ENCODE measurements at regions not wholly inside any gene's neighbourhood (a gene's known extent, or its start where the extent isn't known, plus 50 kb on each side); places are given as distances from the start of the nearest gene placed in this dataset.

- Histone ChIP-seq H3K9ac (ENCODE audit: low read depth, low read length, poor library complexity) (no peak overlapping the region), H3K27me3 (ENCODE audit: control insufficient read depth in 3 of 3, insufficient read depth in 3 of 3, low read depth in 1 of 3, low read length in 3 of 3) (no peaks in the 10 kb centered on the region), H3K79me1 (ENCODE audit: low read depth, low read length) (no peaks in the 10 kb centered on the region), H3K4me2 (ENCODE audit: insufficient read depth, low read length, poor library complexity, severe bottlenecking) (no peak overlapping the region), H2BK120ac (ENCODE audit: low read depth, low read length) (no peak overlapping the region), H3K9me3 (replicated peaks in 1 of 2; ENCODE audit: control insufficient read depth in 2 of 2, insufficient read depth in 1 of 2, low read depth in 1 of 2, low read length in 2 of 2) (no peaks in the 10 kb centered on the region), H3K23ac (ENCODE audit: low read depth, low read length, poor library complexity) (no peak overlapping the region), H3K18ac (ENCODE audit: low read length) (no peak overlapping the region), H3K27ac (replicated peaks; ENCODE audit: low read length) (no peak overlapping the region), H4K91ac (ENCODE audit: low read depth, low read length, poor library complexity) (no peak overlapping the region), H2BK5ac (ENCODE audit: low read length) (no peak overlapping the region), H3K4ac (ENCODE audit: low read length) (no peak overlapping the region), H3K14ac (ENCODE audit: low read length) (no peak overlapping the region), H3K4me1 (ENCODE audit: control insufficient read depth in 2 of 2, insufficient read depth in 1 of 2, low read depth in 1 of 2, low read length in 2 of 2) (peaks cover 11 to 28% of the 10 kb centered on the region in 2 donors), H2BK15ac (ENCODE audit: low read length) (no peak overlapping the region), H2AFZ (ENCODE audit: low read length) (peak overlapping the region; percentile 15), H3K36me3 (replicated peaks in 1 of 2; ENCODE audit: control insufficient read depth in 2 of 2, insufficient read depth in 2 of 2, low read length in 2 of 2) (no peaks in the 10 kb centered on the region), H3K4me3 (ENCODE audit: low read length in 2 of 2) (no peak overlapping the region), H4K8ac (ENCODE audit: low read depth, low read length) (no peak overlapping the region), H2AK5ac (ENCODE audit: low read depth, low read length) (no peak overlapping the region), H2BK12ac (ENCODE audit: low read length) (no peak overlapping the region)
- no peak for DNase-seq (ENCODE audit: low spot score)
- no CpG with 5 or more reads among the region's 4 CpGs for WGBS, 2 donors (ENCODE audit: extremely low coverage in 2 of 2, insufficient read length in 2 of 2, insufficient replicate concordance in 1 of 2)
Measured at GRCh38 chr14:58788655-58789503, 151.1 kb downstream of the DACT1 start.

- Histone ChIP-seq H3K27ac (replicated peaks; ENCODE audit: low read length) (no peak overlapping the region), H4K91ac (ENCODE audit: low read depth, low read length, poor library complexity) (no peak overlapping the region), H2BK120ac (ENCODE audit: low read depth, low read length) (no peak overlapping the region), H2AFZ (ENCODE audit: low read length) (peak overlapping the region; percentile 39), H3K36me3 (replicated peaks in 1 of 2; ENCODE audit: control insufficient read depth in 2 of 2, insufficient read depth in 2 of 2, low read length in 2 of 2) (no peaks in the 10 kb centered on the region), H3K4me3 (ENCODE audit: low read length in 2 of 2) (no peak overlapping the region), H3K23ac (ENCODE audit: low read depth, low read length, poor library complexity) (no peak overlapping the region), H3K14ac (ENCODE audit: low read length) (no peak overlapping the region), H2BK12ac (ENCODE audit: low read length) (no peak overlapping the region), H3K27me3 (ENCODE audit: control insufficient read depth in 3 of 3, insufficient read depth in 3 of 3, low read depth in 1 of 3, low read length in 3 of 3) (no peaks in the 10 kb centered on the region), H3K4me2 (ENCODE audit: insufficient read depth, low read length, poor library complexity, severe bottlenecking) (no peak overlapping the region), H3K9me3 (replicated peaks in 1 of 2; ENCODE audit: control insufficient read depth in 2 of 2, insufficient read depth in 1 of 2, low read depth in 1 of 2, low read length in 2 of 2) (no peaks in the 10 kb centered on the region), H3K4ac (ENCODE audit: low read length) (no peak overlapping the region), H2BK5ac (ENCODE audit: low read length) (no peak overlapping the region), H3K4me1 (ENCODE audit: control insufficient read depth in 2 of 2, insufficient read depth in 1 of 2, low read depth in 1 of 2, low read length in 2 of 2) (peaks cover 11 to 28% of the 10 kb centered on the region in 2 donors), H4K8ac (ENCODE audit: low read depth, low read length) (no peak overlapping the region), H3K79me1 (ENCODE audit: low read depth, low read length) (no peaks in the 10 kb centered on the region), H3K9ac (ENCODE audit: low read depth, low read length, poor library complexity) (no peak overlapping the region), H3K18ac (ENCODE audit: low read length) (no peak overlapping the region), H2AK5ac (ENCODE audit: low read depth, low read length) (no peak overlapping the region), H2BK15ac (ENCODE audit: low read length) (no peak overlapping the region)
- DNase-seq (ENCODE audit: low spot score), result no peak
- no CpG with 5 or more reads among the region's 4 CpGs for WGBS, 2 donors (ENCODE audit: extremely low coverage in 2 of 2, insufficient read length in 2 of 2, insufficient replicate concordance in 1 of 2)
Measured at GRCh38 chr14:58789736-58790135, 152.0 kb downstream of the DACT1 start.

- Histone ChIP-seq H2BK15ac (ENCODE audit: low read length) (no peak overlapping the region), H2AK5ac (ENCODE audit: low read depth, low read length) (no peak overlapping the region), H3K79me1 (ENCODE audit: low read depth, low read length) (no peaks in the 10 kb centered on the region), H3K36me3 (replicated peaks in 1 of 2; ENCODE audit: control insufficient read depth in 2 of 2, insufficient read depth in 2 of 2, low read length in 2 of 2) (no peaks in the 10 kb centered on the region), H2AFZ (ENCODE audit: low read length) (no peak overlapping the region), H4K8ac (ENCODE audit: low read depth, low read length) (no peak overlapping the region), H3K9me3 (replicated peaks in 1 of 2; ENCODE audit: control insufficient read depth in 2 of 2, insufficient read depth in 1 of 2, low read depth in 1 of 2, low read length in 2 of 2) (no peaks in the 10 kb centered on the region), H3K9ac (ENCODE audit: low read depth, low read length, poor library complexity) (no peak overlapping the region), H3K4me1 (ENCODE audit: control insufficient read depth in 2 of 2, insufficient read depth in 1 of 2, low read depth in 1 of 2, low read length in 2 of 2) (peaks cover 4 to 20% of the 10 kb centered on the region in 2 donors), H3K4me3 (ENCODE audit: low read length in 2 of 2) (no peak overlapping the region), H3K14ac (ENCODE audit: low read length) (no peak overlapping the region), H3K4me2 (ENCODE audit: insufficient read depth, low read length, poor library complexity, severe bottlenecking) (no peak overlapping the region), H3K27me3 (ENCODE audit: control insufficient read depth in 3 of 3, insufficient read depth in 3 of 3, low read depth in 1 of 3, low read length in 3 of 3) (no peaks in the 10 kb centered on the region), H4K91ac (ENCODE audit: low read depth, low read length, poor library complexity) (no peak overlapping the region), H2BK5ac (ENCODE audit: low read length) (no peak overlapping the region), H3K4ac (ENCODE audit: low read length) (no peak overlapping the region), H2BK12ac (ENCODE audit: low read length) (no peak overlapping the region), H3K18ac (ENCODE audit: low read length) (no peak overlapping the region), H2BK120ac (ENCODE audit: low read depth, low read length) (no peak overlapping the region), H3K23ac (ENCODE audit: low read depth, low read length, poor library complexity) (no peak overlapping the region), H3K27ac (replicated peaks; ENCODE audit: low read length) (no peak overlapping the region)
- no CpG with 5 or more reads among the region's 3 CpGs for WGBS, 2 donors (ENCODE audit: extremely low coverage in 2 of 2, insufficient read length in 2 of 2, insufficient replicate concordance in 1 of 2)
- no peak for DNase-seq (ENCODE audit: low spot score)
Measured at GRCh38 chr14:58792416-58792815, 154.7 kb downstream of the DACT1 start.

- H3K79me1 ChIP-seq (ENCODE audit: low read depth, low read length), result no peaks in the 10 kb centered on the region
- no peak for DNase-seq (ENCODE audit: low spot score)
- H4K8ac ChIP-seq (ENCODE audit: low read depth, low read length), result no peak overlapping the region
- no peak overlapping the region for H3K27ac ChIP-seq (replicated peaks; ENCODE audit: low read length)
- H2AK5ac ChIP-seq (ENCODE audit: low read depth, low read length), result no peak overlapping the region
- H3K4me3 ChIP-seq (ENCODE audit: low read length in 2 of 2), result no peak overlapping the region
- WGBS, 2 donors (ENCODE audit: extremely low coverage in 2 of 2, insufficient read length in 2 of 2, insufficient replicate concordance in 1 of 2), result no CpG with 5 or more reads among the region's 4 CpGs
- H3K27me3 ChIP-seq (ENCODE audit: control insufficient read depth in 3 of 3, insufficient read depth in 3 of 3, low read depth in 1 of 3, low read length in 3 of 3), result no peaks in the 10 kb centered on the region
- H3K18ac ChIP-seq (ENCODE audit: low read length), result no peak overlapping the region
- no peak overlapping the region for H3K4ac ChIP-seq (ENCODE audit: low read length)
- H2BK12ac ChIP-seq (ENCODE audit: low read length), result no peak overlapping the region
- no peak overlapping the region for H4K91ac ChIP-seq (ENCODE audit: low read depth, low read length, poor library complexity)
- no peaks in the 10 kb centered on the region for H3K36me3 ChIP-seq (replicated peaks in 1 of 2; ENCODE audit: control insufficient read depth in 2 of 2, insufficient read depth in 2 of 2, low read length in 2 of 2)
- no peak overlapping the region for H3K23ac ChIP-seq (ENCODE audit: low read depth, low read length, poor library complexity)
- no peaks in the 10 kb centered on the region for H3K9me3 ChIP-seq (replicated peaks in 1 of 2; ENCODE audit: control insufficient read depth in 2 of 2, insufficient read depth in 1 of 2, low read depth in 1 of 2, low read length in 2 of 2)
- no peak overlapping the region for H3K4me2 ChIP-seq (ENCODE audit: insufficient read depth, low read length, poor library complexity, severe bottlenecking)
- no peak overlapping the region for H3K9ac ChIP-seq (ENCODE audit: low read depth, low read length, poor library complexity)
- no peak overlapping the region for H3K14ac ChIP-seq (ENCODE audit: low read length)
- H2BK5ac ChIP-seq (ENCODE audit: low read length), result no peak overlapping the region
- no peak overlapping the region for H2AFZ ChIP-seq (ENCODE audit: low read length)
- peaks cover 4 to 20% of the 10 kb centered on the region in 2 donors for H3K4me1 ChIP-seq (ENCODE audit: control insufficient read depth in 2 of 2, insufficient read depth in 1 of 2, low read depth in 1 of 2, low read length in 2 of 2)
- no peak overlapping the region for H2BK15ac ChIP-seq (ENCODE audit: low read length)
- no peak overlapping the region for H2BK120ac ChIP-seq (ENCODE audit: low read depth, low read length)
Measured at GRCh38 chr14:58793131-58793740, 155.5 kb downstream of the DACT1 start.

Data from neuronal stem cell (in vitro differentiated cells).